ENCODE measurements at regions not wholly inside any gene's neighbourhood (a gene's known extent, or its start where the extent isn't known, plus 50 kb on each side); places are given as distances from the start of the nearest gene placed in this dataset.

DNA sequence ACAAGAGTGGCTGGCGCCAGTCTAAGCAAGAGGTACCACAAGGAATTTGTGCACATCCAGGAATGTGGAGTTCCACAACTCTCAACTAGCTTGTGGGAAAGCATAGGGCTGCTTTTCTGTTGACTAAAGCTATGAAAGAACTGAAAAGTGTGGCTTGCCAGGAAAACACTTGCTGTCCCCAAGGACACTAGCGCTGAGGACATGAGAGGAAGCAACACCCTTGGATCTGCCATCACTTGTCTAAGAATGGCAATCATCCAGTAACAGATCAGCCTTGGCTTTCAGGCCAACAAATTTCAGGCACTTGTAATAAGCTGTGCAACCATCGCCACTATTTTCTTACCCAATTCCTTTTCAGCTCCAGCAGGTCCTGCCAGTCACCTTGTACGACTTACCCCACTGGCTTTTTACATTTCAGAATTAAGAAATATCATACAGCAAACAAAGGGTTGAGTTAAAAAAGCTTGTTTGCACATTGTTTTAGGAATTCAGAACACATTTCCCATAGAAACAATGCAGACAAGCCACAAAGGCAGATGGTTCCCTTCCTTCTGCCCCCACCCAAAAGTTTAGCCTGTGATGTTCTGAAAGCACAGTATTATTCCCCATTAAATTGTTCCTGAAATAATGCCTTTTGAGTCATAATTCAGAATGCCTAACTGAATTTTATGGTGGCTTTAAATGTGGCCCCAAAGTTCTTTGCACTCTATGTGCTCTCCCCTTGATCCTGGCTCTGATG lies 57.9 kb upstream of the SSTR4 start:
- no peak for DNase-seq
- H3K27me3 Mint-ChIP-seq (ENCODE audit: insufficient read depth), result no peaks in the 10 kb centered on the region
- H3K4me1 Mint-ChIP-seq (ENCODE audit: low read depth), result no peaks in the 10 kb centered on the region
- TF ChIP-seq, protein P1, sequence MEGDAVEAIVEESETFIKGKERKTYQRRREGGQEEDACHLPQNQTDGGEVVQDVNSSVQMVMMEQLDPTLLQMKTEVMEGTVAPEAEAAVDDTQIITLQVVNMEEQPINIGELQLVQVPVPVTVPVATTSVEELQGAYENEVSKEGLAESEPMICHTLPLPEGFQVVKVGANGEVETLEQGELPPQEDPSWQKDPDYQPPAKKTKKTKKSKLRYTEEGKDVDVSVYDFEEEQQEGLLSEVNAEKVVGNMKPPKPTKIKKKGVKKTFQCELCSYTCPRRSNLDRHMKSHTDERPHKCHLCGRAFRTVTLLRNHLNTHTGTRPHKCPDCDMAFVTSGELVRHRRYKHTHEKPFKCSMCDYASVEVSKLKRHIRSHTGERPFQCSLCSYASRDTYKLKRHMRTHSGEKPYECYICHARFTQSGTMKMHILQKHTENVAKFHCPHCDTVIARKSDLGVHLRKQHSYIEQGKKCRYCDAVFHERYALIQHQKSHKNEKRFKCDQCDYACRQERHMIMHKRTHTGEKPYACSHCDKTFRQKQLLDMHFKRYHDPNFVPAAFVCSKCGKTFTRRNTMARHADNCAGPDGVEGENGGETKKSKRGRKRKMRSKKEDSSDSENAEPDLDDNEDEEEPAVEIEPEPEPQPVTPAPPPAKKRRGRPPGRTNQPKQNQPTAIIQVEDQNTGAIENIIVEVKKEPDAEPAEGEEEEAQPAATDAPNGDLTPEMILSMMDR (IDR thresholded peaks at IDR 0.05), result no peak
- H3K27ac Mint-ChIP-seq, result no peak overlapping the region
- peaks cover 23% of the 10 kb centered on the region for H3K9me3 Mint-ChIP-seq
- no peak overlapping the region for H3K4me3 Mint-ChIP-seq
- no peaks in the 10 kb centered on the region for H3K36me3 Mint-ChIP-seq (ENCODE audit: low read depth)

DNA sequence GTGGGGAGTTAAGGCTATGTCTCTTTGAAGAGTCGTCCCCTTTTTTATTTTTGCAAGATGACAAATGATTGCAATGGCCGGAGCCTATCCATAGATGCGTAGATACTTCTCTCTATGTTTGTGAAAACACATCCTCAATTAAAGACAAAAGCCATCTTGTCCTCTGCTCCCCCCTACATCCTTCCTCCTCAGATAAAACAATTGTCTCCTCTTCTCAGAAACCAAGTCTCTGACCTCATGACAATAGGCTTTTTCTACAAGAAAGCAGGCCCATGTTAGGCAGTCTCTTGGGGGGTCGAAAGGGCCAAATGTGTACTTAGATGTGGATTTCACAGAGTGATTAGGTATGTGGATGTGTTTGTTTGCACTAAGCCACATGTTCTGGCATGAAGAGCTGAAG lies 51.1 kb upstream of the SSTR4 start:
- peaks cover 23% of the 10 kb centered on the region for H3K9me3 Mint-ChIP-seq
- TF ChIP-seq, protein P1 (IDR thresholded peaks at IDR 0.05), result no peak
- no peaks in the 10 kb centered on the region for H3K36me3 Mint-ChIP-seq (ENCODE audit: low read depth)
- no peaks in the 10 kb centered on the region for H3K4me1 Mint-ChIP-seq (ENCODE audit: low read depth)
- no peak for DNase-seq
- no peak overlapping the region for H3K4me3 Mint-ChIP-seq
- H3K27ac Mint-ChIP-seq, result no peak overlapping the region
- H3K27me3 Mint-ChIP-seq (ENCODE audit: insufficient read depth), result no peaks in the 10 kb centered on the region

DNA sequence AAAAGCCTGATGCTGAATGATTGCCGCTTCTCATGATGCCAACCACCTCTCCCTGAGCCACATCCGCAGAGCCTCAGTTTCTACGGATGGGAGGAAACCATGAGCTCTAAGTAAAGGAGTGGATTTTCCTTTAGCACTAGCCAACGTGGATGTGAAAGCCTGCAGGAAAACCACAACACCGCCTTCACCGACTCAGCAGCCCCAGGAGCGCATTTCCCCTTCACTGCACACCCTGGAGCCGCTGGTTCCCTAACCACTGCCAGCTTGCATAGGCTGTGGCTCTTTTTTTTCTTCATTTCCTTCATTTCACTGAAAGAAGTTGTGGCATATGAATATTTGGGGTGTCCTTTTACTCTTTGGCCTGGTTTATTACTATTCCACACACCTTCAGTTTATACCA lies 50.5 kb upstream of the SSTR4 start:
- no peak overlapping the region for H3K27ac Mint-ChIP-seq
- TF ChIP-seq, protein P1 (IDR thresholded peaks at IDR 0.05), result no peak
- DNase-seq, result no peak
- no peaks in the 10 kb centered on the region for H3K36me3 Mint-ChIP-seq (ENCODE audit: low read depth)
- H3K4me3 Mint-ChIP-seq, result no peak overlapping the region
- no peaks in the 10 kb centered on the region for H3K4me1 Mint-ChIP-seq (ENCODE audit: low read depth)
- no peaks in the 10 kb centered on the region for H3K27me3 Mint-ChIP-seq (ENCODE audit: insufficient read depth)
- peaks cover 23% of the 10 kb centered on the region for H3K9me3 Mint-ChIP-seq

DNA sequence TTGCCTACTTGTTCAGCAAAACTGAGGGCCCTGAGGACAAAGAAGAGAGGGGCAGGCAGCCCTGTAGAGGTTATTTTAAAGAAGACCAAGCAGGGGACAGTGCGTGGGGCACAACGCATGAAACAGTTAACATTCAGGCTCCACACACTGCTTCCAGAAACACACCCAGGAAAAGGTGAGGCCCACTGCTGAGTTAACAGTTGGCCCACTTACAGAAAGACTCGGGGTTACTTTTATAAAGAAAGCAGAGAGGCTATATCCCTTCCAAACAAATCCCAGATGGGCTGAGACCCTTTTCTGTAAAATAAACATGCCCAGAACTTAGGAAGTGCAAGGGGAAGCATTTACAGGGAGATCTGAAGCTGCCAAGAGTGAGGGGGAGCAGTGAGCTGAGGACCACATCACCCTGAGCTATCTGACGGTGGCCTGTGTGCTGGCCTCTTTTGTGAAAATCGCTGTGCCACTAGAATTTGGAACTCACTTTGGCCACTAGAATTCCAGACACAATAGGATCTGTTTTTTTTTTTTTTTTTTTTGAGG lies 49.8 kb upstream of the SSTR4 start:
- no peak for DNase-seq
- peaks cover 23% of the 10 kb centered on the region for H3K9me3 Mint-ChIP-seq
- H3K36me3 Mint-ChIP-seq (ENCODE audit: low read depth), result no peaks in the 10 kb centered on the region
- no peak overlapping the region for H3K4me3 Mint-ChIP-seq
- H3K4me1 Mint-ChIP-seq (ENCODE audit: low read depth), result no peaks in the 10 kb centered on the region
- TF ChIP-seq, protein P1 (IDR thresholded peaks at IDR 0.05), result no peak
- no peaks in the 10 kb centered on the region for H3K27me3 Mint-ChIP-seq (ENCODE audit: insufficient read depth)
- H3K27ac Mint-ChIP-seq, result no peak overlapping the region

All from HFFc6 (cell line).